ENCODE measurements at regions not wholly inside any gene's neighbourhood (a gene's known extent, or its start where the extent isn't known, plus 50 kb on each side); places are given as distances from the start of the nearest gene placed in this dataset.

DNA sequence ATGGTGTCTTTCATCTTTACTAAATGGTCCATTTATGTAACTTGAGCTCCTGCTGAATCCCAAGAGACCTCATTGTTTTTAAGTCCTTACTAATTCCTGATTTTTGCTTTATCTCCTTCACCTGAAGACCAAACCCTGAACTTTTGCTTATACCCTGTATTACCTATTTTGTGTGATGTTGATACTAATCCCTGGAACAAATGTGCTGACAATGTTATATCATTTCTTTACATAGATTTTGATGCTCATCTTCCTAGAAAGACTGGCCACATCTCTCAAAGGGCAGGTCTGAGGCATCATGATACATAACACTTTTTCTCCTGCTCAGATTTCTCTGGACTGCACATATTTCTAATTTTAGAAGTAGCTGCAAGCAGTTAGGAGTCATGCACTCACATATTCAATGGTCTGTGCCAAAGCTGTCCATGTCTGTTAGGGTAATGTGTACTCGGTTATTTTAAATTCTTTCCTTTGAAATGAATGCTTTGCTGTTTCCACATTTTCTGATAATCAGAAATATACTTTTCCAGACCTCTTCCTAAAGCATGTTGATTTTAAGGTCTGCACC is 427.9 kb upstream of the HNRNPA3 start:
- CTCF ChIA-PET = no interaction called here
- H3K27ac ChIP-seq (ENCODE audit: low read depth, low read length, poor library complexity, severe bottlenecking) = no peak overlapping the region
- H3K27me3 ChIP-seq (replicated peaks; ENCODE audit: insufficient read depth, low read depth, low read length, poor library complexity) = no peaks in the 10 kb centered on the region
- no peak for TF ChIP-seq EZH2 (IDR thresholded peaks at IDR 0.05; ENCODE audit: borderline replicate concordance, low read depth, low read length, poor library complexity, severe bottlenecking)
- TF ChIP-seq, protein P1, sequence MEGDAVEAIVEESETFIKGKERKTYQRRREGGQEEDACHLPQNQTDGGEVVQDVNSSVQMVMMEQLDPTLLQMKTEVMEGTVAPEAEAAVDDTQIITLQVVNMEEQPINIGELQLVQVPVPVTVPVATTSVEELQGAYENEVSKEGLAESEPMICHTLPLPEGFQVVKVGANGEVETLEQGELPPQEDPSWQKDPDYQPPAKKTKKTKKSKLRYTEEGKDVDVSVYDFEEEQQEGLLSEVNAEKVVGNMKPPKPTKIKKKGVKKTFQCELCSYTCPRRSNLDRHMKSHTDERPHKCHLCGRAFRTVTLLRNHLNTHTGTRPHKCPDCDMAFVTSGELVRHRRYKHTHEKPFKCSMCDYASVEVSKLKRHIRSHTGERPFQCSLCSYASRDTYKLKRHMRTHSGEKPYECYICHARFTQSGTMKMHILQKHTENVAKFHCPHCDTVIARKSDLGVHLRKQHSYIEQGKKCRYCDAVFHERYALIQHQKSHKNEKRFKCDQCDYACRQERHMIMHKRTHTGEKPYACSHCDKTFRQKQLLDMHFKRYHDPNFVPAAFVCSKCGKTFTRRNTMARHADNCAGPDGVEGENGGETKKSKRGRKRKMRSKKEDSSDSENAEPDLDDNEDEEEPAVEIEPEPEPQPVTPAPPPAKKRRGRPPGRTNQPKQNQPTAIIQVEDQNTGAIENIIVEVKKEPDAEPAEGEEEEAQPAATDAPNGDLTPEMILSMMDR (conservative IDR thresholded peaks at IDR 0.05; ENCODE audit: low read depth, low read length) = no peak
- no TSS peak for BruUV-seq (replicated peaks)
- DNase-seq (ENCODE audit: low spot score) = no peak
- peaks cover 10% of the 10 kb centered on the region for H3K4me1 ChIP-seq (ENCODE audit: insufficient read depth, low read length, poor library complexity, severe bottlenecking)
- no peaks in the 10 kb centered on the region for H3K9me3 ChIP-seq (ENCODE audit: low read depth, low read length, poor library complexity, severe bottlenecking)
- H3K4me3 ChIP-seq (ENCODE audit: low read depth, low read length, poor library complexity, severe bottlenecking) = no peak overlapping the region
- intact Hi-C loops (cut with micrococcal nuclease; ENCODE audit: unreplicated experiment) = no loop called here
- H3K36me3 ChIP-seq (ENCODE audit: insufficient read depth, low read length, poor library complexity, severe bottlenecking) = peaks cover 9% of the 10 kb centered on the region
- POLR2A ChIA-PET (ENCODE audit: low non-redundant PET) = no interaction called here

DNA sequence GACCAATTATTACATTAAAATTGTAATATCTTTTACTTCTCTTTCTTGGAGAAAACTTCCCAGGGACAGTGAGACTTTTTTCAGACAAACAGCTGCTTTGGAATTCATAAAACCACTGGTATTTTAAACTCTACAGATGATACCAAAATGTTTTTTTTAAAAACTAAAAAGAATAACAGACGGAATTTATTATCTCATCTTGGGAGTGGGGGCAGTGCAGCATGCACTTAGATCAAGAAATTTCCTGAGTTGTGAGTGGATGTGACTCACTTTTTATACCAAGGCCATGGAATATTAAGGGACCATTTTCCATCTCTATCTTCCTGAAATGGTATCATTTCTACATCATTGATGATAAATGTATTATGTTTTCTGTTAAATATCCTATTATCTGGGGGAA is 422.8 kb upstream of the HNRNPA3 start:
- intact Hi-C loops (cut with micrococcal nuclease; ENCODE audit: unreplicated experiment) = no loop called here
- Histone ChIP-seq H3K27ac (ENCODE audit: low read depth, low read length, poor library complexity, severe bottlenecking) (no peak overlapping the region), H3K9me3 (ENCODE audit: low read depth, low read length, poor library complexity, severe bottlenecking) (no peaks in the 10 kb centered on the region), H3K27me3 (replicated peaks; ENCODE audit: insufficient read depth, low read depth, low read length, poor library complexity) (no peaks in the 10 kb centered on the region), H3K4me1 (ENCODE audit: insufficient read depth, low read length, poor library complexity, severe bottlenecking) (no peaks in the 10 kb centered on the region), H3K36me3 (ENCODE audit: insufficient read depth, low read length, poor library complexity, severe bottlenecking) (peaks cover 12% of the 10 kb centered on the region), H3K4me3 (ENCODE audit: low read depth, low read length, poor library complexity, severe bottlenecking) (no peak overlapping the region)
- DNase-seq (ENCODE audit: low spot score) = no peak
- BruUV-seq (replicated peaks) = no TSS peak
- POLR2A ChIA-PET (ENCODE audit: low non-redundant PET) = no interaction called here
- TF ChIP-seq, protein P1 (conservative IDR thresholded peaks at IDR 0.05; ENCODE audit: low read depth, low read length) = no peak
- TF ChIP-seq EZH2 (IDR thresholded peaks at IDR 0.05; ENCODE audit: borderline replicate concordance, low read depth, low read length, poor library complexity, severe bottlenecking) = no peak
- CTCF ChIA-PET = no interaction called here

DNA sequence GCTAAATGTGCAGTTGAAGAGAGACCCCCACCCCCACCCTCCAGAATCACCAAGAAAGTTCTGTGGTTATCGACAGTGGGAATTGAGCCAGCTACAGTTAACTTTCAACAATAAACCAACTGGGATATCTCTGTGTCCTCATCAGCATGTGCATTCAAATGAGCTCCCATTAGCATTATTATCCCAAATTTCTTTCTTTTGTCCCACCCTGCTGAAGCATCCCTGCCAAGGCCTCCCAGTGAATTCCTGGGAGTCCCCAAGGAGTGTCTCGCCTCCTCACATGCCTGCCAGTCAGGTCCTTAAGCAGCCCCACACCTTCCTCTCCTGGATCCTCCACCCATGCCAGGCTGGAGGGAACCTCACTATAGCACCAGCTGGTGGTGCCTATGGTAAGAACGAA is 422.1 kb upstream of the HNRNPA3 start:
- no peaks in the 10 kb centered on the region for H3K9me3 ChIP-seq (ENCODE audit: low read depth, low read length, poor library complexity, severe bottlenecking)
- no TSS peak for BruUV-seq (replicated peaks)
- peaks cover 12% of the 10 kb centered on the region for H3K36me3 ChIP-seq (ENCODE audit: insufficient read depth, low read length, poor library complexity, severe bottlenecking)
- DNase-seq (ENCODE audit: low spot score) = no peak
- H3K4me3 ChIP-seq (ENCODE audit: low read depth, low read length, poor library complexity, severe bottlenecking) = no peak overlapping the region
- intact Hi-C loops (cut with micrococcal nuclease; ENCODE audit: unreplicated experiment) = no loop called here
- H3K27me3 ChIP-seq (replicated peaks; ENCODE audit: insufficient read depth, low read depth, low read length, poor library complexity) = no peaks in the 10 kb centered on the region
- H3K4me1 ChIP-seq (ENCODE audit: insufficient read depth, low read length, poor library complexity, severe bottlenecking) = no peaks in the 10 kb centered on the region
- CTCF ChIA-PET = no interaction called here
- H3K27ac ChIP-seq (ENCODE audit: low read depth, low read length, poor library complexity, severe bottlenecking) = no peak overlapping the region
- no peak for TF ChIP-seq EZH2 (IDR thresholded peaks at IDR 0.05; ENCODE audit: borderline replicate concordance, low read depth, low read length, poor library complexity, severe bottlenecking)
- TF ChIP-seq, protein P1 (conservative IDR thresholded peaks at IDR 0.05; ENCODE audit: low read depth, low read length) = no peak
- POLR2A ChIA-PET (ENCODE audit: low non-redundant PET) = no interaction called here
